HFFc6 (cell line): ENCODE measurements at regions not wholly inside any gene's neighbourhood (a gene's known extent, or its start where the extent isn't known, plus 50 kb on each side); places are given as distances from the start of the nearest gene placed in this dataset.
"Not testable (repeated sequence)": the region's sequence is repeated elsewhere in the genome, so short reads cannot be mapped to it uniquely, and the experiment has no call there.

Source experiments
- DNase-seq: peaks from one replicate; pipeline ENCODE4 v3.0.0-alpha.2; 2018
- H3K27ac Mint-ChIP-seq: 2 replicates; pipeline ENCODE4 v1.8.0; 2020; ENCODE audit warnings: mild to moderate bottlenecking, mixed read lengths
- H3K27me3 Mint-ChIP-seq: 2 replicates; pipeline ENCODE4 v1.8.0; 2021; ENCODE audit warnings: mild to moderate bottlenecking, moderate library complexity, mixed read lengths; ENCODE audit not compliant: insufficient read depth
- H3K36me3 Mint-ChIP-seq: 2 replicates; pipeline ENCODE4 v1.8.0; 2021; ENCODE audit warnings: low read depth, mixed read lengths
- H3K4me1 Mint-ChIP-seq: 2 replicates; pipeline ENCODE4 v1.8.0; 2020; ENCODE audit warnings: low read depth, mixed read lengths
- H3K4me3 Mint-ChIP-seq: 2 replicates; pipeline ENCODE4 v1.8.0; 2020; ENCODE audit warnings: mild to moderate bottlenecking, moderate library complexity, mixed read lengths
- H3K9me3 Mint-ChIP-seq: 2 replicates; pipeline ENCODE4 v1.8.0; 2020; ENCODE audit warnings: mild to moderate bottlenecking, mixed read lengths
- TF ChIP-seq, protein P1 (sequence below): fragments of 200-600 bp; sonication (generic); IDR thresholded peaks from 2 replicates; pipeline ENCODE4 v1.5.0; 2021; ENCODE audit warnings: antibody characterized with exemption, mild to moderate bottlenecking

DNA sequence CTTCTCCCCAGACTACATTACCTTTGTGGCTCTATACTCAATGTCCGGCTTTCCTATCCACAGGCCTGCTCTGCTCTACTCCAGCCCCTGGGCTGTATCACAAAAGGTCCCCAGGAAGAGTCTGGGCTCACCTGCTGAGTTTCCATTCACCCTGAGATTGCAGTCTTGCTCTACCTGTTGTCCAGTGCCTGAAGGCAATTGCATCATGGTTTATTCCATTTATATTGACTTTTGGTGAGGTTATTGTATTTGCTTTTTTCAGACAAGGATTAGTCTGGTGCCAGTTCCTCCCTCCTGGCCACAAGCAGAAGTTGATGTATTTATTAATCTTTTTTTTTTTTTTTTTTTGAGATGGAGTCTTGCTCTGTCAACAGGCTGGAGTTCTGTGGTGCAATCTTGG is 273.1 kb downstream of the XPNPEP1 start:
- TF ChIP-seq, protein P1, sequence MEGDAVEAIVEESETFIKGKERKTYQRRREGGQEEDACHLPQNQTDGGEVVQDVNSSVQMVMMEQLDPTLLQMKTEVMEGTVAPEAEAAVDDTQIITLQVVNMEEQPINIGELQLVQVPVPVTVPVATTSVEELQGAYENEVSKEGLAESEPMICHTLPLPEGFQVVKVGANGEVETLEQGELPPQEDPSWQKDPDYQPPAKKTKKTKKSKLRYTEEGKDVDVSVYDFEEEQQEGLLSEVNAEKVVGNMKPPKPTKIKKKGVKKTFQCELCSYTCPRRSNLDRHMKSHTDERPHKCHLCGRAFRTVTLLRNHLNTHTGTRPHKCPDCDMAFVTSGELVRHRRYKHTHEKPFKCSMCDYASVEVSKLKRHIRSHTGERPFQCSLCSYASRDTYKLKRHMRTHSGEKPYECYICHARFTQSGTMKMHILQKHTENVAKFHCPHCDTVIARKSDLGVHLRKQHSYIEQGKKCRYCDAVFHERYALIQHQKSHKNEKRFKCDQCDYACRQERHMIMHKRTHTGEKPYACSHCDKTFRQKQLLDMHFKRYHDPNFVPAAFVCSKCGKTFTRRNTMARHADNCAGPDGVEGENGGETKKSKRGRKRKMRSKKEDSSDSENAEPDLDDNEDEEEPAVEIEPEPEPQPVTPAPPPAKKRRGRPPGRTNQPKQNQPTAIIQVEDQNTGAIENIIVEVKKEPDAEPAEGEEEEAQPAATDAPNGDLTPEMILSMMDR, result no peak
- no peaks in the 10 kb centered on the region; the same call in 1 of the 2 replicates for H3K27me3 Mint-ChIP-seq
- peaks cover 21% of the 10 kb centered on the region for H3K9me3 Mint-ChIP-seq
- no peaks in the 10 kb centered on the region for H3K36me3 Mint-ChIP-seq
- DNase-seq, result no peak
- no peaks in the 10 kb centered on the region for H3K4me1 Mint-ChIP-seq
- no peak overlapping the region for H3K4me3 Mint-ChIP-seq
- no peak overlapping the region for H3K27ac Mint-ChIP-seq

DNA sequence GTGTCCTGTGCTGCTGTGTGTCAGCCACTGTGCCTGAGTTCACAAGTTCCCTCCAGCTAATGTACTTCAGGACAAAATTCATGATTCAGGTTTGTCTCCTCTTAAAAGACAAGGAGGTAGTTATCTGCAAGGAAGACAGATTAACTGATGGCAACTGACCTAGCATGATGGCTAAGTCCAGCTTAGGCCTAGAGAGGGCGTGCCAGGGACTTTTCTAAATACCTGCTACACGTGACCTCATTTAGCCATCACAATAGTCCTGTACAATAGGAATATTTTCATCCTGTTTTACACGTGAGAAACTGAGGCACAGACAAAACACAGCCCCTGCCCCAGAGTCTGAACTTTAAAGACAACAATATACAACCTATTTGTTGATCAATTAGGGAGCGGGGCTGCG is 275.7 kb downstream of the XPNPEP1 start:
- TF ChIP-seq, protein P1, result no peak
- Mint-ChIP-seq H3K36me3 (no peaks in the 10 kb centered on the region), H3K27me3 (no peaks in the 10 kb centered on the region; the same call in 1 of the 2 replicates), H3K4me1 (no peaks in the 10 kb centered on the region), H3K27ac (no peak overlapping the region), H3K4me3 (no peak overlapping the region), H3K9me3 (peaks cover 7% of the 10 kb centered on the region)
- no peak for DNase-seq

DNA sequence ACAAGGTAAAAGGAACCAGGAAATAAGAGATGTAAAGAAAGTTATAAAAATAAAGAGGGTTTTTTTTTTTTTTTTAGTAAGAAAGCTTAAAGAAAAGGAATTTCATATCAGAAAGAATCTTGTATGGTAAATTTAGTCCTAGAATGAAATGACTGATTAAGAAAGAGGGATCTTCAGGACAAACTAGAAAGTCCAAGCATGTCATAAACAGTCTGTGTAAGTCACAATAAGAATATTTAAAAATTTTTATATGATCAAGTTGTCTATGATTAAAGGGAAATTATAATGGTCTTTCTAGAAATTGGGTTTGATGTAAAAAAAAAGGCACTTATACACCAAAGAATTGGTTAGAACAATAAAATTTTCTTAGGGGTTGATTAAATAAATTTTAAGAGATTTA is 289.5 kb downstream of the XPNPEP1 start:
- H3K36me3 Mint-ChIP-seq, result no peaks in the 10 kb centered on the region
- DNase-seq, result no peak
- H3K4me3 Mint-ChIP-seq, result no peak overlapping the region
- H3K27me3 Mint-ChIP-seq, result no peaks in the 10 kb centered on the region
- H3K27ac Mint-ChIP-seq, result no peak overlapping the region
- peaks cover 20% of the 10 kb centered on the region for H3K9me3 Mint-ChIP-seq
- TF ChIP-seq, protein P1, result no peak
- no peaks in the 10 kb centered on the region for H3K4me1 Mint-ChIP-seq

- H3K4me1 Mint-ChIP-seq, H3K36me3 Mint-ChIP-seq, H3K4me3 Mint-ChIP-seq, H3K27me3 Mint-ChIP-seq, DNase-seq, H3K27ac Mint-ChIP-seq: not testable (repeated sequence)
- peaks cover 26% of the 10 kb centered on the region for H3K9me3 Mint-ChIP-seq
Measured at GRCh38 chr10:109633017-109633416, 290.3 kb downstream of the XPNPEP1 start.

GRCh38 chr10:109624939-109625338 is 298.4 kb downstream of the XPNPEP1 start:
- peaks cover 3% of the 10 kb centered on the region for H3K27me3 Mint-ChIP-seq
- H3K4me1 Mint-ChIP-seq, result no peaks in the 10 kb centered on the region
- H3K4me3 Mint-ChIP-seq, result no peak overlapping the region
- H3K36me3 Mint-ChIP-seq, result no peaks in the 10 kb centered on the region; the same call in 1 of the 2 replicates
- TF ChIP-seq, protein P1, result no peak
- no peak overlapping the region for H3K27ac Mint-ChIP-seq
- DNase-seq, result no peak
- H3K9me3 Mint-ChIP-seq, result peaks cover 48% of the 10 kb centered on the region

GRCh38 chr10:109622566-109622965 is 300.7 kb downstream of the XPNPEP1 start:
- H3K27me3 Mint-ChIP-seq, result peaks cover 3% of the 10 kb centered on the region; the same call in 1 of the 2 replicates
- peaks cover 37% of the 10 kb centered on the region for H3K9me3 Mint-ChIP-seq
- TF ChIP-seq, protein P1, result no peak
- H3K4me3 Mint-ChIP-seq, result no peak overlapping the region
- no peaks in the 10 kb centered on the region for H3K4me1 Mint-ChIP-seq
- no peak overlapping the region for H3K27ac Mint-ChIP-seq
- no peak for DNase-seq
- no peaks in the 10 kb centered on the region; the same call in 1 of the 2 replicates for H3K36me3 Mint-ChIP-seq
